GM18511 (cell line): ENCODE measurements at regions not wholly inside any gene's neighbourhood (a gene's known extent, or its start where the extent isn't known, plus 50 kb on each side); places are given as distances from the start of the nearest gene placed in this dataset.

ENCODE experiments used
- ATAC-seq: cut with Tn5 transposase; IDR thresholded peaks from one replicate; pipeline ENCODE4 v1.9.1; 2021; ENCODE audit warnings: mild to moderate bottlenecking, moderate library complexity; ENCODE audit not compliant: unreplicated experiment

DNA sequence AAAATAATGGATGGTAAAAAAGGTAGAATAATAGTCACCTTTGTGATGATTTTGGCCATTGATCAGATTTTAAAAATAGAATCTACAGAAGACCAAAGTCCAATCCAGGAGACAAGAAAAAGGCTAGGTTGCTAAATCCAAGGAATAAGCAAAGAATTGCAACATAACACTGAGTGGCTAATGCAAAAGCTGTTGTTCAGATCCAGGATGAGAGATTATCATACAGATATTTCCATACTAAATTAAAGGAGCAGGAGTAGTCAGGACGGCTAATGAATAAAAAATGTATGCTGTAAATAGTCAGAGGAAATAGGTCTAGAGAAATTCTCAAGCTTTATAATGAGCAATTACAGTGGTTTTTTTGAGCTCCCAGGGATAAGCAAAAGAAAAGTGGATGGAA lies 745.9 kb upstream of the ACVR2A start:
- ATAC-seq = no peak

DNA sequence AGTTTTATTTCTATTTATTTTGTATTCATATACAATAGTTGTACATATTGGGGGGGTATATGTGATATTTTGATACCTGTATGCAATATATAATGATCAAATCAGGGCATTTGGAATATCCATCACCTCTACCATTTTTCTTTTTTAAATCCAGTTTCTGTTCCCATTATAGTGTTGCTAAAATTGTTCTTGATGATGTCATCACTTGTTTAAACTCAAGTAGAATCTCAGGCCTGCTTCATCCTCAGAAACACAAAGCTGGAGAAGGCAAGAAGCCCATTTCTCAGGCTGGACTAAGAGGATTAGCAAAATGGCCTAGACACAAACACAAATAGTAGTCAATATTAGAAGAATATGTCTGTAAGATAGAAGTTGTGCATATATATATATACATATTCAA lies 747.1 kb upstream of the ACVR2A start:
- no peak for ATAC-seq

DNA sequence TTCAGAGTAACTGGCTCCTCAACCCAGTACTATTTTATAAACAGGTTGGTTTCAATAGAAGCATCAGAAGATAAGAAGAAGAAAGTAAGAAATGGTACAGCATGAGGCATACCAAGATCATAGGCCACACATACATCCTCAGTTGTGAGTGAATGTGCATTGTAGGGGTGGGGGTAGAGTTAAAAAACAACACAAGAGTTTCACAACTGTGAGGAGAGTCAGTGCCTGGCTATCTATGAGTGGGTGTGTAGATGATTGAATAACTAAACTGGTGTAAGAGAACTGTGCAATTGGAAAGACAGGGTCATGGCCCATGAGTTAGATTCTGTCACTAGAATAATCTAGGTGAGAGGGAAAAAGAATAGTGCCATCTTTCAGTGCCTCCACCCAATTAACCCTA lies 748.2 kb upstream of the ACVR2A start:
- ATAC-seq = no peak

DNA sequence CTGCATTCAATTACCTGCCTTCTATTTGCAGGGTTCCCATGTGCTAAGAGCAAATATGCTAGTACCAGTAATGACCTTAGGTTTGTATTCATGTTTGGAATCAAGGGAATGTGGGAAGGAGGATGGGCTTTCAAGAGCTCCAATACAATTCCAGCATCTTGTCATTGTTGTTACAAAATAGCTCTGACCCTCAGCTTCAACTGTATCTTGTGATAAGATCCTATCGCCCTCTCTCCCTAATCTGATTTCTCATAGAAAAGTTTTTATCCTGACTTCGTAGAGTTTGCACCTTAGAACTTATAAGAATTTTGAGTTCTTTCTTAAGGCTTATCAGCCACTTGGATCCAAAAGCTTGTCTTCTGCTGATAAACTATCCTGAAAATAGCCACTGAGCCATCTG lies 749.5 kb upstream of the ACVR2A start:
- ATAC-seq = no peak

DNA sequence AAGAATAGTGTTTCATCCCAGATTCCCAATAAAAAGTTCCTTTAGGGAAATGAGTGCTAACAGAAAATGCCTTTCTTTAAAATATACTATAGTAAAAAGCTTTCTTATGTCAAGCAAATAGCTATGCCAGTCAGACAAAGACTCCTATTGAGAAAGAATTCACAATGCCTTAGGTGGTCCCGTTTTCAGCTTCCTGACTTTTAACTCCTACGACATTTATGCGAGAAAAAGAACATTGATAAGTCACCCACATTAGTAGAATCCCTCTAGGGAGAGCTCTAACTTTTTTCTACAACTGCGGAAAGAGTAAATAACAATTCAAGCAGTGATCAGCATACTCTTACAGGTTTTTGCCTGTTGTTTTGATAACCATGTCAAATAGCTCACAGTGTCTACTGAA lies 750.8 kb upstream of the ACVR2A start:
- no peak for ATAC-seq

DNA sequence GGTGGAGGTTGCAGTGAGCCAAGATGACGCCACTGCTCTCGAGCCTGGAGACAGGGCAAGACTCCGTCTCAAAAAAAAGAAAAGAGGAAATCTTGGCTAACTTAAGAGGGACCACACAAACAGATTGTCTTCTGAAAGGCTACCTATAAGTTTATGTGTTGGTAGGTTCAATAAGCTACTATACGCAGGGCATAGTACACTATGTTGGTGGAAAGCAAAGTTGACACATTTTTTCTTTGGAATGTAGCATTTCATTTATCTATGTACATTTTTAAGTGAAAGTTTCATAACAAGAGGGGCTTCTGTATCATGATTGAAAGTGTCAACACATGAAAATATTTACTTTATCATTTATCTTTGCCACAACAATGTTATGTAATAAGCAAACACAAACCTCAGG lies 752.6 kb upstream of the ACVR2A start:
- no peak for ATAC-seq

GRCh38 chr2:147091448-147091847 lies 753.4 kb upstream of the ACVR2A start:
- no peak for ATAC-seq

- no peak for ATAC-seq
Measured at GRCh38 chr2:147088871-147089270, 756.0 kb upstream of the ACVR2A start.

GRCh38 chr2:147086715-147087114 lies 758.1 kb upstream of the ACVR2A start:
- no peak for ATAC-seq

- ATAC-seq = no peak
Measured at GRCh38 chr2:147083664-147084063, 761.2 kb upstream of the ACVR2A start.

DNA sequence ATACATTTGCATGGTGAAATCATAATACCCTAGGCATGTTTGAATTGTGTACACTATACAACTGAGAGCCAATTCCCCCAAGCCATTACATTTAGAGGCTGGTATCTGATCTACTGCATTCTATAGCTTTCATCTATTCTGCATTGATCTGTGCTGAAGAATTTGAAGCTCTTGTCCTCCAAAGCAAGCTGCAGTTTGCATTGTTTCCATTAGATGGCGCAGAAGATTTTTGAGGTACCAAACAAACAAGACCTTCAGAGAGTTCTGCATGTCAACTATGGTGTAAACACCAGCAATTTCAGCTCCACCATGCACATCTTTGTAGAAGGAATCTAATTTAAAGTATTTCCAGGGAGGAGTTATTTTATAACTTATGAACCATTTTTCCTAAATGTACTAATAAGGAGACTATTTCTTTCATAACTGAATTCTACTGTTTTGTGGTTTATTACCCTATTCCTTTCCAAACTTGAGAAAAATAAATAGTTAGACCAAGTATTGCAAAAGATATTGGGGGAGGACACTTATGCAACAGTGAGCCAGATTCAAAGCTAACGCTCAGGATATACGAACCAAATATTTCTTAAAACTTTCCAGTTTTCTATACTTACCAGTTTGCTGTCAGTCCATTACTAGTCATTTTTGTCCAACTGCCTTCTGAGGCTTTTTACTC lies 761.8 kb upstream of the ACVR2A start:
- ATAC-seq = peak; percentile 94

DNA sequence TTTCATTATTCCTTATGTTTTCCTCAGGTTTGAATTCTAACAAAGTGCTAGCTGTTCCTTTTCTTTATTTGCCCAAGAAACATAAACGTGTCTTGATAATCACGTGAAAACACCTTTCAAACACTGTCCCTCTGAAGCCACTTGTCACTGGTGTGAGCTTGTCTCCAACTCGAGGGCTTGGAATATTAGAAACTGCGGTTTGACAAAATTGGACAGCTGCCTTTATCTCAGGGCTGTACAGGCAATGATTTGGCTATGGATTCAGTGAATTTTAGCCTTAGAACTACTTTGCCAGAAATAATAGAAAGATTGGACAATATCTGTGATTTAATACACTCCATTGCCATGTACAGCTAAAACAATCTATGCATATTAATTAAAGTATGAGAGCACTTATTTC lies 763.0 kb upstream of the ACVR2A start:
- ATAC-seq = no peak

GRCh38 chr2:147076634-147077033 lies 768.2 kb upstream of the ACVR2A start:
- no peak for ATAC-seq

- ATAC-seq = no peak
Measured at GRCh38 chr2:147068071-147068470, 776.8 kb upstream of the ACVR2A start.

DNA sequence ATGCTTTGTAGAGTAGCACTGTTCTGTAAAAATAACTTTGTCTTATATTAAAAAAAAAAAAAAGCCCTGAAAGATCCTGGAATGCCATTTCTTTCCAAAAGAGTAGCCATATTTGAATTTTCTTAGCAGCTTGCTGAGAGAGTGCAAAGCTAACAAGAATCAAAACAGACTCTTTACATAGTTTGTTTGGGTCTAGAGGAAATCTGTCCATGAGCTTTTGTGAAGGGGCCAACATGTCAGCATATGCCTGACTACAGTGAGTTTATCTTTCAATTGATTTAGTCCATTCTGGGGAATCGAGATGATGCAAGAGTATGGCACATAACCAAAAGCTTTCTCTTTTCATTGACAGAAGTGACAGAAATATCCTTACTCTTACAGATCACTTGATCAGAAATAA lies 777.7 kb upstream of the ACVR2A start:
- no peak for ATAC-seq

GRCh38 chr2:147062073-147062472 lies 782.8 kb upstream of the ACVR2A start:
- no peak for ATAC-seq

GRCh38 chr2:147061269-147061668 lies 783.6 kb upstream of the ACVR2A start:
- no peak for ATAC-seq

DNA sequence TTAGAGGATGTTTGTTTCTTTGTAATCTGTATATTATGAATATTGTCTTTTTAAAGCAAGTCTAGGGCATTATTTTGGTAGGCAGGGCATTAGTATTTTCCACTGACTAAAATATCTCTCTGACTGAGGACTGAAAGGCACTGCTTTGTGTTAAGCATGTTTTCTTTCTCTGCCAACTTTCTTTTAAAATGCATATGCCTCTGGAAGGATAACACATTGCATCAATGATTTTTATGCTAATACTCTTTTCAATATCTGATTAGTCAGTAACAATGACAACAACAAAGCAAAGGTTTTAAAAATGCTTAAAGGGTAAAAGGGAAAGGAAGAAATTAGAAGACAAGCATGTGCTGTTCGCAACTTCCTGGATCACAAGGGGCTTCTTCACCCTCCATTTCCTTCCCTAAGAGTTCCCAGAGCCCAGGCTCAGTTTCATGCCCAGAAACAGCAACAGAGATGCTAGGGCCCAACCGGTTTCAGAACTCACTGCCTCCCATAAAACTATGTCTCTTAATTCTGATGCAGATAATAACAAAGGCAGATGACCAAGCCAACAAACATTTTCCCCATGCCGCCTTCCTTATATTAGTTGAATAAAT lies 786.8 kb upstream of the ACVR2A start:
- ATAC-seq = no peak

GRCh38 chr2:147051814-147052213 lies 793.0 kb upstream of the ACVR2A start:
- ATAC-seq = no peak

DNA sequence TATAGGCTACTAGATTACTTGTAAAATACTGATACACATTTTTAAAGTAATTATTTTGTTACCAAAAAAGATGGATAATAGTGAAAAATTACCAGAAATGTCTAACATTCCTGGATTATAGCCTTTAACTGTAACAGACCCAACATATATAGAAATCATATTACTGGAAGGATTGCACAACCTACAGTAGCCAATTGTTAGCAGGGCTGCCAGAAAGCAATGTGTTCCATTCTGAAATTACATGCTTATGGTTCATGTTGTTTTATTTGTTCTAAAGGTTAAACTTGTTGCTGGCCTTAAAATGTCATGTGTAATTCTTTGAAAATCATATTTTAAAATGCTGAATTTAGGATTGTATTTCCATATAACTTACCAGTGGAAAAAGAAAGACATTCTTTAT lies 793.6 kb upstream of the ACVR2A start:
- ATAC-seq = no peak

GRCh38 chr2:147049957-147050356 lies 794.9 kb upstream of the ACVR2A start:
- no peak for ATAC-seq

DNA sequence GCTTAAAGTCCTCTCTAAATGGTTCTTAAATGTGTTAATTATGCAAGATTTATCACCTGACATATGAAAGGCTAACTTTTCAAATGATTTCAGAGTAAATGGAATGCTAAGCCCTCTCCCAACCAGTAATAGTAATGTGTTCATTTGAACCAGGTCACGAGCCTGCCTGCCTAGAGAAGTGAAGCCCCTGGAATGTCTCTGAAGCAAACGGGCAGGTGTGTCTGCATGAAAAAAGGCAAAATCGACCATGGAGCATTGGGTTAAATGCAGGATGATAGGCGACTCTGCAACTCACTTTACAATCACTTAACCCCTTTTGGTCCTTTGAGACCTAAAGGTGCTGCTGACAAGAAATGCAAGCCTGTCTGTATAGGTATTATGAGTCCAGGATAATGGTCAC lies 798.4 kb upstream of the ACVR2A start:
- no peak for ATAC-seq

DNA sequence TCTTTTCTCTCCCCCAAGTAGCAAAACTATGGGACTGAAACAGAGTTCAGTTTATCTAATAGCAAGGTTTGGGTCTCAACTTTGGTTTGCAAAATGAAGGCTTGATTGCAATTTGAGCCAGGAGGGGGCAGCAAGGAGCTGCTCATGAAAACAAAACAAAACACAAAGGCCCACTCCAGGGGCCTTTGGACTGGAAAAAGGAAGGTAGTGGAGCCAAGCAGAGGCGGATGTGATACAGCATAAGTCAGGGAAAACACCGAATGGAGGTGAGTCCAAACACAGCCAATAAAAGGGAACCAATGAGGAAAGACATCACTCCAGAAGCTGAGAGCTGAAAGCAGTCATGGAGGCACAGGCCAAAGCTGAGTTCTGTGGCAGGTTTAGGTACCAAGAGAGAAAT lies 799.7 kb upstream of the ACVR2A start:
- ATAC-seq = peak; percentile 75
